GM21723 (cell line): ENCODE measurements at regions not wholly inside any gene's neighbourhood (a gene's known extent, or its start where the extent isn't known, plus 50 kb on each side); places are given as distances from the start of the nearest gene placed in this dataset.

ENCODE experiments used
- ATAC-seq: cut with Tn5 transposase; IDR thresholded peaks from one replicate; pipeline ENCODE4 v1.9.1; 2021; ENCODE audit warnings: mild to moderate bottlenecking, moderate library complexity; ENCODE audit not compliant: unreplicated experiment

- no peak for ATAC-seq
Observed at GRCh38 chr2:123283431-123283830, 741.7 kb upstream of the CNTNAP5 start.

DNA sequence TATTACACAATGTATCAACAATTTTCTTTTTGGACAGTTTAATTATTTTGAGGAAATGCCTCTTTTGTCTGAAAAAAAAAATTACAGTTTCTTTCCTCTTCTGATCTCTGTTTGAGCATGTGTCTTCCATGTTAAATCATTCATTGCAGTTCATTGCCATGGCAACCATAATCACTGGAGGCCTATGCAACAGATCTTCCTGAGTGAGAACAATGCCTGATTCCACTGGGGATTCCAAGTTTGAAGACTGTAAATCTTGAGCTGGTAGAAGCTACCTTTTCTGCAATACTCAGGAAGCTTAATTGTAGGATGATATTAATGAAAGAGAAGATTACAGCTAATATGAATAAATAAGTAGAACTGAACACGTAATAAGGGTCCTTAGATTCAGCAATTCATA is 721.4 kb upstream of the CNTNAP5 start:
- ATAC-seq: no peak
